Caco-2 (cell line): ENCODE measurements at regions not wholly inside any gene's neighbourhood (a gene's known extent, or its start where the extent isn't known, plus 50 kb on each side); places are given as distances from the start of the nearest gene placed in this dataset.
A peak's percentile ranks its signal among the peaks of the same experiment; 100 is the strongest.

ENCODE experiments used
- BruUV-seq: library from RNA; stranded (reverse); fragments of 400-500 nt; replicated peaks from 2 replicates; lab custom pipeline; 2021; lab: Mats Ljungman, UMichigan
- CTCF ChIA-PET: fragments of 300-600 bp; sonication (Branson Sonifier 250); formaldehyde crosslinking; loops from one replicate; lab custom pipeline; 2022; ENCODE audit warnings: antibody characterized with exemption; lab: Charles Lee
- POLR2A ChIA-PET: fragments of 300-600 bp; sonication (Branson Sonifier 250); formaldehyde crosslinking; loops from one replicate; lab custom pipeline; 2022; ENCODE audit warnings: antibody characterized with exemption; lab: Charles Lee
- DNase-seq, 2 experiments: peaks; one replicate each; pipeline versions ENCODE4 v3.0.0 to v3.0.0-alpha.2; 2020 to 2022
- H3K27me3 ChIP-seq: replicated peaks from 2 replicates; pipeline ENCODE4 v1.6.0; 2011; ENCODE audit warnings: low read length; ENCODE audit not compliant: control insufficient read depth, insufficient read depth
- H3K36me3 ChIP-seq: 2 replicates; pipeline ENCODE4 v1.5.1; 2011; ENCODE audit warnings: low read length; ENCODE audit not compliant: control insufficient read depth, insufficient read depth
- H3K4me1 ChIP-seq: fragments of 250-450 bp; sonication (Bioruptor Pico); 2 replicates; pipeline ENCODE4 v1.5.1; 2020; ENCODE audit warnings: mild to moderate bottlenecking
- H3K4me3 ChIP-seq: 2 replicates; pipeline ENCODE4 v1.5.1; 2011; ENCODE audit warnings: low read depth, mild to moderate bottlenecking, control low read depth, low read length
- H3K9me3 ChIP-seq: fragments of 250-450 bp; sonication (Bioruptor Pico); 2 replicates; pipeline ENCODE4 v1.5.1; 2020; ENCODE audit warnings: mild to moderate bottlenecking, moderate library complexity
- H3K27ac Mint-ChIP-seq: one replicate; pipeline ENCODE4 v1.8.0; 2022; ENCODE audit warnings: mixed read lengths; ENCODE audit not compliant: unreplicated experiment
- H3K27me3 Mint-ChIP-seq: one replicate; pipeline ENCODE4 v1.8.0; 2022; ENCODE audit warnings: mixed read lengths; ENCODE audit not compliant: insufficient read depth, unreplicated experiment
- H3K36me3 Mint-ChIP-seq: one replicate; pipeline ENCODE4 v1.8.0; 2022; ENCODE audit warnings: mild to moderate bottlenecking, mixed read lengths; ENCODE audit not compliant: insufficient read depth, unreplicated experiment
- H3K4me1 Mint-ChIP-seq: one replicate; pipeline ENCODE4 v1.8.0; 2022; ENCODE audit warnings: low read depth, mixed read lengths; ENCODE audit not compliant: unreplicated experiment
- H3K4me3 Mint-ChIP-seq: one replicate; pipeline ENCODE4 v1.8.0; 2022; ENCODE audit warnings: mild to moderate bottlenecking, moderate library complexity, mixed read lengths; ENCODE audit not compliant: unreplicated experiment
- H3K9me3 Mint-ChIP-seq: one replicate; pipeline ENCODE4 v1.8.0; 2022; ENCODE audit warnings: mixed read lengths; ENCODE audit not compliant: unreplicated experiment
- CTCF ChIP-seq, 2 experiments: fragments of 200-600 bp in 1 of 2; IDR thresholded peaks; 1 replicate in 1 of 2; 2 replicates in 1 of 2; pipeline versions ENCODE4 v1.5.1 to v1.8.0; 2011 to 2022; ENCODE audit warnings: antibody characterized with exemption in 1 of 2, control low read depth in 1 of 2, inconsistent platforms in 1 of 2, low read depth in 1 of 2, low read length in 1 of 2, mild to moderate bottlenecking in 1 of 2, moderate library complexity in 1 of 2; ENCODE audit not compliant: insufficient read depth in 1 of 2, severe bottlenecking in 1 of 2, unreplicated experiment in 1 of 2
- intact Hi-C: fragments of 100-400 bp; cut with micrococcal nuclease; formaldehyde crosslinking; loops from one replicate; pipeline ENCODE4 v1.10.0; 2022; ENCODE audit not compliant: unreplicated experiment

GRCh38 chr9:87427851-87428506, 69.7 kb upstream of the DAPK1 start:
- no peaks in the 10 kb centered on the region for H3K27me3 Mint-ChIP-seq
- Histone ChIP-seq H3K9me3 (no peaks in the 10 kb centered on the region), H3K4me1 (no peaks in the 10 kb centered on the region; the same call in 1 of the 2 replicates), H3K27me3 (no peaks in the 10 kb centered on the region), H3K36me3 (no peaks in the 10 kb centered on the region), H3K4me3 (no peak overlapping the region)
- peaks cover 2% of the 10 kb centered on the region for H3K4me1 Mint-ChIP-seq
- H3K4me3 Mint-ChIP-seq: no peak overlapping the region
- intact Hi-C loops: no loop called here
- no TSS peak for BruUV-seq
- H3K9me3 Mint-ChIP-seq: peaks cover 18% of the 10 kb centered on the region
- CTCF ChIA-PET: no interaction called here
- no peak for TF ChIP-seq CTCF (IDR thresholded peaks at IDR 0.05; ENCODE audit: insufficient read depth in 1 of 2, low read depth in 1 of 2, low read length in 1 of 2, severe bottlenecking in 1 of 2, unreplicated experiment in 1 of 2)
- POLR2A ChIA-PET: no interaction called here
- DNase-seq: peak in 1 of 2 experiments; percentile 37
- no peak overlapping the region for H3K27ac Mint-ChIP-seq
- H3K36me3 Mint-ChIP-seq: no peaks in the 10 kb centered on the region

- intact Hi-C loops: no loop called here
- no peaks in the 10 kb centered on the region for H3K27me3 Mint-ChIP-seq
- TF ChIP-seq CTCF (IDR thresholded peaks at IDR 0.05; ENCODE audit: insufficient read depth in 1 of 2, low read depth in 1 of 2, low read length in 1 of 2, severe bottlenecking in 1 of 2, unreplicated experiment in 1 of 2): no peak
- H3K4me3 Mint-ChIP-seq: no peak overlapping the region
- ChIA-PET CTCF (no interaction called here), POLR2A (no interaction called here)
- no peaks in the 10 kb centered on the region for H3K4me1 Mint-ChIP-seq
- no peak overlapping the region for H3K27ac Mint-ChIP-seq
- no peaks in the 10 kb centered on the region for H3K36me3 ChIP-seq
- H3K27me3 ChIP-seq: no peaks in the 10 kb centered on the region
- BruUV-seq: no TSS peak
- H3K4me1 ChIP-seq: no peaks in the 10 kb centered on the region; the same call in 1 of the 2 replicates
- H3K36me3 Mint-ChIP-seq: no peaks in the 10 kb centered on the region
- peaks cover 18% of the 10 kb centered on the region for H3K9me3 Mint-ChIP-seq
- H3K9me3 ChIP-seq: no peaks in the 10 kb centered on the region
- no peak overlapping the region for H3K4me3 ChIP-seq
- no peak for DNase-seq
These were observed 69.0 kb upstream of the DAPK1 start for GRCh38 chr9:87428659-87429058.

- intact Hi-C loops: no loop called here
- Histone ChIP-seq H3K36me3 (no peaks in the 10 kb centered on the region), H3K9me3 (no peaks in the 10 kb centered on the region), H3K4me3 (no peak overlapping the region), H3K27me3 (no peaks in the 10 kb centered on the region), H3K4me1 (no peaks in the 10 kb centered on the region; the same call in 1 of the 2 replicates)
- TF ChIP-seq CTCF (IDR thresholded peaks at IDR 0.05; ENCODE audit: insufficient read depth in 1 of 2, low read depth in 1 of 2, low read length in 1 of 2, severe bottlenecking in 1 of 2, unreplicated experiment in 1 of 2): no peak
- Mint-ChIP-seq H3K4me3 (no peak overlapping the region), H3K27me3 (no peaks in the 10 kb centered on the region), H3K36me3 (no peaks in the 10 kb centered on the region), H3K27ac (no peak overlapping the region), H3K9me3 (no peaks in the 10 kb centered on the region), H3K4me1 (no peaks in the 10 kb centered on the region)
- no peak for DNase-seq
- ChIA-PET CTCF (no interaction called here), POLR2A (no interaction called here)
- BruUV-seq: no TSS peak
These were observed 65.8 kb upstream of the DAPK1 start for GRCh38 chr9:87431837-87432236.
